Sigmoid colon (tissue), 4 donors: ENCODE measurements at regions not wholly inside any gene's neighbourhood (a gene's known extent, or its start where the extent isn't known, plus 50 kb on each side); places are given as distances from the start of the nearest gene placed in this dataset.

Source experiments
- EP300 ChIP-seq, 4 donors: sonication (generic); formaldehyde crosslinking; IDR thresholded peaks; one replicate each; pipeline ENCODE4 v1.6.1; 2017; ENCODE audit warnings: antibody characterized with exemption in 4 of 4
- POLR2A ChIP-seq, 2 donors: fragments of 450-650 bp; IDR thresholded peaks; one replicate each; pipeline ENCODE4 v1.6.1; 2016; ENCODE audit warnings: antibody characterized with exemption in 2 of 2, mild to moderate bottlenecking in 2 of 2, moderate library complexity in 2 of 2
- POLR2AphosphoS5 ChIP-seq, 4 donors: sonication (generic); formaldehyde crosslinking; IDR thresholded peaks; one replicate each; pipeline ENCODE4 v1.6.1; 2017; ENCODE audit warnings: antibody characterized with exemption in 4 of 4
- TF ChIP-seq, protein P1 (sequence below), 4 experiments: fragments of 450-650 bp in 3 of 4; fragments of 200-600 bp in 1 of 4; IDR thresholded peaks; one replicate each; pipeline ENCODE4 v1.5.1; 2016 to 2019; ENCODE audit warnings: antibody characterized with exemption in 4 of 4, mild to moderate bottlenecking in 3 of 4, moderate library complexity in 2 of 4

DNA sequence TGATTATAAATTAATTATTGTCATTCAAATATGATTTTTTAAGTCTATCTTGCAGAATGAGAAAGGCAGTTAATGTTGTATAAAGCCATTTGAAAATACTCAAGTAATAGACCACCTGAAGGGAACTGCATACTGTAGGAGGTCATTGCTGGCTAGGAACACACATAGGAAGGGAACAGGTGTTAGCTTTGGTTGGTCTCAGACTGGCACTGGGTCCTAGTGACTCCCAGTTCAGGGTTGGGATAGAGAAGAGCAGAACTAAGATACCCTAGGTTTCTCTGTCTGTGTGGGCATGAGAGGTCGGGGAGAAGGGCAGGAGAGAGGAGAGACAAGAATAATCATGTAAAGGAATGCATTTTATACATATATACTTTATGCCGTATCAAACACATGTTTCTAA, 559.0 kb upstream of the GOLIM4 start:
- TF ChIP-seq, protein P1, sequence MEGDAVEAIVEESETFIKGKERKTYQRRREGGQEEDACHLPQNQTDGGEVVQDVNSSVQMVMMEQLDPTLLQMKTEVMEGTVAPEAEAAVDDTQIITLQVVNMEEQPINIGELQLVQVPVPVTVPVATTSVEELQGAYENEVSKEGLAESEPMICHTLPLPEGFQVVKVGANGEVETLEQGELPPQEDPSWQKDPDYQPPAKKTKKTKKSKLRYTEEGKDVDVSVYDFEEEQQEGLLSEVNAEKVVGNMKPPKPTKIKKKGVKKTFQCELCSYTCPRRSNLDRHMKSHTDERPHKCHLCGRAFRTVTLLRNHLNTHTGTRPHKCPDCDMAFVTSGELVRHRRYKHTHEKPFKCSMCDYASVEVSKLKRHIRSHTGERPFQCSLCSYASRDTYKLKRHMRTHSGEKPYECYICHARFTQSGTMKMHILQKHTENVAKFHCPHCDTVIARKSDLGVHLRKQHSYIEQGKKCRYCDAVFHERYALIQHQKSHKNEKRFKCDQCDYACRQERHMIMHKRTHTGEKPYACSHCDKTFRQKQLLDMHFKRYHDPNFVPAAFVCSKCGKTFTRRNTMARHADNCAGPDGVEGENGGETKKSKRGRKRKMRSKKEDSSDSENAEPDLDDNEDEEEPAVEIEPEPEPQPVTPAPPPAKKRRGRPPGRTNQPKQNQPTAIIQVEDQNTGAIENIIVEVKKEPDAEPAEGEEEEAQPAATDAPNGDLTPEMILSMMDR (IDR thresholded peaks at IDR 0.05) = no peak
- TF ChIP-seq POLR2AphosphoS5 (IDR thresholded peaks at IDR 0.05) = no peak
- TF ChIP-seq POLR2A (IDR thresholded peaks at IDR 0.05) = no peak
- TF ChIP-seq EP300 (IDR thresholded peaks at IDR 0.05) = no peak
